B cell (primary cell): ENCODE measurements at regions not wholly inside any gene's neighbourhood (a gene's known extent, or its start where the extent isn't known, plus 50 kb on each side); places are given as distances from the start of the nearest gene placed in this dataset.

Source experiments
- ATAC-seq: fragments of 200-7000 bp; cut with Tn5 transposase; one replicate; pipeline ENCODE4 v1.10.0; 2021; ENCODE audit warnings: low read depth, mild to moderate bottlenecking, moderate number of reproducible peaks, moderate library complexity
- CTCF ChIA-PET: fragments of 350-600 bp; sonication (Branson Sonifier 250); formaldehyde crosslinking; loops from one replicate; lab custom pipeline; 2021; ENCODE audit warnings: antibody characterized with exemption, inconsistent platforms; lab: Charles Lee
- POLR2A ChIA-PET: fragments of 350-600 bp; sonication (Branson Sonifier 250); formaldehyde crosslinking; loops from one replicate; lab custom pipeline; 2021; ENCODE audit warnings: antibody characterized with exemption; lab: Charles Lee
- DNase-seq: peaks from one replicate; pipeline ENCODE4 v3.0.0; 2013
- H2AFZ ChIP-seq: 2 replicates; pipeline ENCODE4 v1.6.1; 2012; ENCODE audit warnings: mild to moderate bottlenecking, low read depth, low read length; ENCODE audit not compliant: insufficient read depth, poor library complexity, severe bottlenecking
- H3K27ac ChIP-seq, 2 donors: 1 replicate in 1 of 2; 2 replicates in 1 of 2; pipeline ENCODE4 v1.5.1; 2012 to 2013; ENCODE audit warnings: low read length in 2 of 2, mild to moderate bottlenecking in 2 of 2, moderate library complexity in 1 of 2
- H3K27me3 ChIP-seq, 4 experiments: fragments of 200-600 bp in 1 of 4; sonication (generic) in 1 of 4; replicated peaks in 1 of 4; 1 replicate in 2 of 4; 2 replicates in 2 of 4; pipeline versions ENCODE4 v1.6.1 to v1.7.0; 2013 to 2016; ENCODE audit warnings: low read length in 3 of 4, mild to moderate bottlenecking in 2 of 4, mixed read lengths in 1 of 4, moderate library complexity in 1 of 4; ENCODE audit not compliant: insufficient read depth in 4 of 4, control insufficient read depth in 3 of 4; ENCODE audit errors: control extremely low read depth in 1 of 4
- H3K36me3 ChIP-seq, 2 experiments: replicated peaks in 1 of 2; 1 replicate in 1 of 2; 2 replicates in 1 of 2; pipeline versions ENCODE4 v1.6.1 to v1.7.1; 2013; ENCODE audit warnings: low read length in 1 of 2; ENCODE audit not compliant: insufficient read depth in 2 of 2, control insufficient read depth in 1 of 2; ENCODE audit errors: control extremely low read depth in 1 of 2, extremely low read depth in 1 of 2
- H3K4me1 ChIP-seq, 2 donors: fragments of 200-600 bp in 1 of 2; sonication (generic) in 1 of 2; 1 replicate in 1 of 2; 2 replicates in 1 of 2; pipeline versions ENCODE4 v1.5.1 to v1.6.1; 2013 to 2017; ENCODE audit warnings: low read length in 2 of 2; ENCODE audit not compliant: control insufficient read depth in 2 of 2, insufficient read depth in 2 of 2
- H3K4me2 ChIP-seq: replicated peaks from 2 replicates; pipeline ENCODE3; 2012; ENCODE audit warnings: mild to moderate bottlenecking, low read depth, low read length; ENCODE audit not compliant: poor library complexity, severe bottlenecking
- H3K4me3 ChIP-seq, 5 experiments: fragments of 200-600 bp in 1 of 5; sonication (generic) in 1 of 5; 1 replicate in 3 of 5; 2 replicates in 2 of 5; pipeline versions ENCODE4 v1.5.1 to v1.7.0; 2011 to 2016; ENCODE audit warnings: low read length in 4 of 5, mild to moderate bottlenecking in 4 of 5, low read depth in 2 of 5, control low read depth in 1 of 5, moderate library complexity in 1 of 5; ENCODE audit not compliant: insufficient read depth in 1 of 5; ENCODE audit errors: control extremely low read depth in 1 of 5, extremely low read depth in 1 of 5
- H3K79me2 ChIP-seq: fragments of 200-600 bp; sonication (generic); one replicate; pipeline ENCODE4 v1.6.0; 2016; ENCODE audit warnings: low read length; ENCODE audit not compliant: control insufficient read depth, insufficient read depth
- H3K9ac ChIP-seq: fragments of 200-600 bp; sonication (generic); 2 replicates; pipeline ENCODE4 v1.6.1; 2017; ENCODE audit warnings: mild to moderate bottlenecking, low read length, moderate library complexity
- H3K9me3 ChIP-seq, 3 donors: one replicate each; pipeline versions ENCODE4 v1.6.1 to v1.7.1; 2013; ENCODE audit warnings: low read length in 2 of 3; ENCODE audit not compliant: control insufficient read depth in 2 of 3, insufficient read depth in 1 of 3; ENCODE audit errors: control extremely low read depth in 1 of 3
- H4K20me1 ChIP-seq: 2 replicates; pipeline ENCODE4 v1.6.0; 2012; ENCODE audit warnings: mild to moderate bottlenecking, low read length; ENCODE audit not compliant: insufficient read depth, control insufficient read depth, poor library complexity, severe bottlenecking
- H3K27ac Mint-ChIP-seq: one replicate; pipeline ENCODE4 v1.8.0; 2021; ENCODE audit warnings: mixed read lengths
- H3K27me3 Mint-ChIP-seq: one replicate; pipeline ENCODE4 v1.8.0; 2021; ENCODE audit warnings: mixed read lengths
- H3K4me1 Mint-ChIP-seq: one replicate; pipeline ENCODE4 v1.8.0; 2021; ENCODE audit warnings: mixed read lengths
- H3K4me3 Mint-ChIP-seq: one replicate; pipeline ENCODE4 v1.8.0; 2021; ENCODE audit warnings: mixed read lengths
- H3K9me3 Mint-ChIP-seq: one replicate; pipeline ENCODE4 v1.8.0; 2022; ENCODE audit warnings: mixed read lengths; ENCODE audit not compliant: insufficient read depth
- CTCF ChIP-seq: fragments of 200-600 bp; IDR thresholded peaks from one replicate; pipeline ENCODE4 v1.8.0; 2022; ENCODE audit warnings: antibody characterized with exemption, mild to moderate bottlenecking
- EZH2 ChIP-seq: IDR thresholded peaks from 2 replicates; pipeline ENCODE4 v1.6.1; 2012; ENCODE audit warnings: borderline replicate concordance, low read depth, mild to moderate bottlenecking, moderate library complexity, low read length; ENCODE audit not compliant: insufficient read depth, poor library complexity, severe bottlenecking
- WGBS: methylation state at CpG from one replicate; pipeline ENCODE4 v1.1.5; 2013; ENCODE audit warnings: missing lambda C conversion rate; ENCODE audit not compliant: insufficient coverage; 5-methylcytosine and 5-hydroxymethylcytosine counted together
- intact Hi-C: fragments of 100-400 bp; cut with micrococcal nuclease; formaldehyde crosslinking; loops from one replicate; pipeline ENCODE4 v1.10.0; 2022

GRCh38 chr1:79129914-79130313 lies 123.4 kb upstream of the ADGRL4 start:
- Histone ChIP-seq H3K4me2 (no peak overlapping the region), H3K4me1 (no peaks in the 10 kb centered on the region), H3K9ac (no peak overlapping the region), H3K4me3 (no peak overlapping the region), H3K27ac (no peak overlapping the region), H3K9me3 (peaks cover 0 to 2% (median 2%) of the 10 kb centered on the region in 3 donors), H4K20me1 (no peaks in the 10 kb centered on the region), H3K27me3 (no peaks in the 10 kb centered on the region), H2AFZ (no peak overlapping the region), H3K79me2 (no peaks in the 10 kb centered on the region), H3K36me3 (no peaks in the 10 kb centered on the region)
- ChIA-PET CTCF (no interaction called here), POLR2A (no interaction called here)
- no peak overlapping the region for H3K27ac Mint-ChIP-seq
- TF ChIP-seq EZH2 (no peak), CTCF (no peak)
- H3K4me1 Mint-ChIP-seq, result no peaks in the 10 kb centered on the region
- no peaks in the 10 kb centered on the region for H3K27me3 Mint-ChIP-seq
- no CpG with 5 or more reads among the region's 3 CpGs for WGBS
- DNase-seq (no peak), ATAC-seq (no peak)
- H3K9me3 Mint-ChIP-seq, result peaks cover 2% of the 10 kb centered on the region
- intact Hi-C loops, result no loop called here
- H3K4me3 Mint-ChIP-seq, result no peak overlapping the region

- Mint-ChIP-seq H3K27ac (no peak overlapping the region), H3K9me3 (no peaks in the 10 kb centered on the region), H3K4me1 (no peaks in the 10 kb centered on the region), H3K4me3 (no peak overlapping the region), H3K27me3 (no peaks in the 10 kb centered on the region)
- intact Hi-C loops, result no loop called here
- CTCF ChIA-PET, result no interaction called here
- TF ChIP-seq EZH2, result no peak
- TF ChIP-seq CTCF, result no peak
- no peaks in the 10 kb centered on the region for H3K27me3 ChIP-seq
- H3K36me3 ChIP-seq, result no peaks in the 10 kb centered on the region
- H3K9me3 ChIP-seq, result peaks cover 0 to 2% (median 1%) of the 10 kb centered on the region in 3 donors
- POLR2A ChIA-PET, result no interaction called here
- ATAC-seq (no peak), DNase-seq (no peak)
- H3K4me2 ChIP-seq, result no peak overlapping the region
- no peaks in the 10 kb centered on the region for H4K20me1 ChIP-seq
- no peak overlapping the region for H3K27ac ChIP-seq
- H3K4me3 ChIP-seq, result no peak overlapping the region
- H2AFZ ChIP-seq, result no peak overlapping the region
- no CpG with 5 or more reads among the region's 3 CpGs for WGBS
- H3K4me1 ChIP-seq, result no peaks in the 10 kb centered on the region
- H3K79me2 ChIP-seq, result no peaks in the 10 kb centered on the region
- no peak overlapping the region for H3K9ac ChIP-seq
These were observed 122.2 kb upstream of the ADGRL4 start for GRCh38 chr1:79128722-79129121.
